Kidney epithelial cell (primary cell): ENCODE measurements at regions not wholly inside any gene's neighbourhood (a gene's known extent, or its start where the extent isn't known, plus 50 kb on each side); places are given as distances from the start of the nearest gene placed in this dataset.

Source experiments
- DNase-seq: peaks from one replicate; pipeline ENCODE4 v3.0.0-alpha.2; 2010; ENCODE audit warnings: low read depth
- H3K27me3 ChIP-seq: 2 replicates; pipeline ENCODE4 v1.6.0; 2011; ENCODE audit warnings: low read length; ENCODE audit not compliant: control insufficient read depth, insufficient read depth
- H3K36me3 ChIP-seq: 2 replicates; pipeline ENCODE4 v1.5.1; 2011; ENCODE audit warnings: low read length; ENCODE audit not compliant: control insufficient read depth, insufficient read depth
- H3K4me3 ChIP-seq: 2 replicates; pipeline ENCODE4 v1.5.1; 2011; ENCODE audit warnings: low read depth, mild to moderate bottlenecking, control low read depth, low read length
- TF ChIP-seq, protein P1 (sequence below): IDR thresholded peaks from 2 replicates; pipeline ENCODE4 v1.5.1; 2011; ENCODE audit warnings: mild to moderate bottlenecking, moderate library complexity, low read length, control low read depth, inconsistent platforms; ENCODE audit not compliant: insufficient read depth, poor library complexity, severe bottlenecking

DNA sequence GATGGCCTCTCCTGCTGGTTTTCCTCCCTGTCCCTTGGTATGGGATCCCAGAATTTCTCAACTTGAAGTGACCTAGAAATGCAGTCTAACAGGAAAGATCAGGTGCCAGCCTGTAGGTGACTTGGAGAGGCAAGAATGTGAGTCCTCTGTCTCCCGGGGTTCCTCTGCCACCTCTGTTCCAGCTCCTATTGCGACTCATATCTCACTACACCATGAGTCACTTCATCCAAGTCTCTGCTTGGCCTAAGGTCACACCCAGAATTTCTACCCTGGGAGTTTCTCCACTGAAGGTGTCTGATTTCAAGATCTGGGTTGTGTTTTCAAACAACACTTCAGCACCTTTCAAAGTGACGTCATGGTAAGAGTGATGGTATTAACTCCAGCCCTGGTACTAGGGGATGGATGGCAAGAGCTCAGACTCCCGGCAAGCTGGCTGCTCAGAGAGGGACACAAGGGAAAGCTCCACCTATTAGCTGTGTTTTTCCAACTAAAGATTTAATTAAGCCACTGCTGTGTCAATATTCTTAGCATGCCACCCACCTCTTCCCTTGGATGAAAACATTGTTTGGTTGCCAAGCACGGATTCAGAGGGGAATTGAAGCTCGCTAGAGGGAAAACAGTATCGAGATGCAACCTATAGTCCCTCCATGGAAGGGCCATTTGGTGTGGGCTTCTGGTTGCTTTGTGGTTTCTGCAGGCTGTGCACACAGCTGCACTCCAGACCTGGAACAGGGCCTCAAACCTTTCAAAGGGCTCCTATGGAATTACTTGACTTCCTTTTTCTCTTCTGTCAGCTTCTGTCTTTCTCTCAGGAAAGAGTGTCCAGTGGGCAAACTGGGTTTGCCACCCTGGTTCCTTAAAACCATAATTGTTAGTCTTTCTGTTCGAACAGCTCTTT is 205.7 kb downstream of the GAS1 start:
- H3K36me3 ChIP-seq, result no peaks in the 10 kb centered on the region
- no peak overlapping the region for H3K4me3 ChIP-seq
- peak; percentile 86 for DNase-seq
- no peaks in the 10 kb centered on the region for H3K27me3 ChIP-seq
- TF ChIP-seq, protein P1, sequence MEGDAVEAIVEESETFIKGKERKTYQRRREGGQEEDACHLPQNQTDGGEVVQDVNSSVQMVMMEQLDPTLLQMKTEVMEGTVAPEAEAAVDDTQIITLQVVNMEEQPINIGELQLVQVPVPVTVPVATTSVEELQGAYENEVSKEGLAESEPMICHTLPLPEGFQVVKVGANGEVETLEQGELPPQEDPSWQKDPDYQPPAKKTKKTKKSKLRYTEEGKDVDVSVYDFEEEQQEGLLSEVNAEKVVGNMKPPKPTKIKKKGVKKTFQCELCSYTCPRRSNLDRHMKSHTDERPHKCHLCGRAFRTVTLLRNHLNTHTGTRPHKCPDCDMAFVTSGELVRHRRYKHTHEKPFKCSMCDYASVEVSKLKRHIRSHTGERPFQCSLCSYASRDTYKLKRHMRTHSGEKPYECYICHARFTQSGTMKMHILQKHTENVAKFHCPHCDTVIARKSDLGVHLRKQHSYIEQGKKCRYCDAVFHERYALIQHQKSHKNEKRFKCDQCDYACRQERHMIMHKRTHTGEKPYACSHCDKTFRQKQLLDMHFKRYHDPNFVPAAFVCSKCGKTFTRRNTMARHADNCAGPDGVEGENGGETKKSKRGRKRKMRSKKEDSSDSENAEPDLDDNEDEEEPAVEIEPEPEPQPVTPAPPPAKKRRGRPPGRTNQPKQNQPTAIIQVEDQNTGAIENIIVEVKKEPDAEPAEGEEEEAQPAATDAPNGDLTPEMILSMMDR, result no peak

DNA sequence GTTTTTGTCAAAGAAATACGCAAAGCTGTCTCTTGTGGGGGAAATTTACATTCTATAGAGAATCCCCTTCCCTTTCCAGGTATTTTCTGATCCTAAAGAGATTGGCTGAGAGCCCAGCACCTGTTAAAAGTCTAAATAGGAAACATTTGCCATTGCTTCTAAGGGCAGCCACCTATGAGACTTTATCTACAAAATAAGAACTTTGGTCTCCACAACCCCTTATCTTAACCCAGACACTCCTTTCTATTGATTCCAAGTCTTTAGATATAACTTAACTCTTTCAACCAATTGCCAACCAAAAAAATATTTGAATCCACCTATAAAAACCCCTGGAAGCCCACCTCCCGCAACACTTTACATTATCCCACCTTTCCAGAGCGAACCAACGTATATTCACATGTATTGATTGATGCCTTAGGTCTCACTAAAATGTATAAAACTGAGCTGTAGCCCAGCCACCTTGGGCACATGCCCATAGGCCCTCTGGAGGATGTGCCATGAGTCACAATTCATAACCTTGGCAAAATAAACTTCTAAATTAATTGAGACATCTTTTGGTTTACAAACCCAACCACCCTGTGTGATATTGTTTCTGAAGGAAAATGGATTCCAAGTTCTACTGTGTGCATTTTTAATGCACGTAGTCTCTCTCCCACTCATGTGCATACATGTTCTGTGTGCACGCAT is 211.4 kb downstream of the GAS1 start:
- TF ChIP-seq, protein P1, result no peak
- Histone ChIP-seq H3K36me3 (no peaks in the 10 kb centered on the region), H3K4me3 (no peak overlapping the region), H3K27me3 (no peaks in the 10 kb centered on the region)
- DNase-seq, result no peak

GRCh38 chr9:86734771-86735170 is 212.5 kb downstream of the GAS1 start:
- Histone ChIP-seq H3K27me3 (no peaks in the 10 kb centered on the region), H3K36me3 (no peaks in the 10 kb centered on the region), H3K4me3 (no peak overlapping the region)
- no peak for DNase-seq
- TF ChIP-seq, protein P1, result no peak

DNA sequence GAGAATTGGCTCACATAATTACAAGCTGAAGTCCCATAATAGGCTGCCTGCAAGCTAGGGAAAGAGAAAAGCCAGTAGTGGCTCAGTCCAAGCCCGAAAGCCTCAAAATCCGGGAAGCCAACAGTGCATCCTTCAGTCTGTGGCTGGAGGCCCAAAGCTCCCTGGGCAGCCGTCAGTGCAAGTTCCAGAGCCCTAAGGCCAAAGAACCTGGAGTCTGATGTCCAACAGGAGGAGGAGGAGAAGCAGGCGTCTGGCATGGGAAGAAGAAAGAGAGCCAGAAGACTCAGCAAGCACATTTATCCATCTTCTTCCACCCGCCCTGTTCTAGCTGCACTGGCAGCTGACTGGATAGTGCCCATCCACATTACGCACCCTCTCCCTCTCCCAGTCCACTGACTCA is 213.4 kb downstream of the GAS1 start:
- H3K27me3 ChIP-seq, result no peaks in the 10 kb centered on the region
- TF ChIP-seq, protein P1, result no peak
- no peak for DNase-seq
- no peak overlapping the region for H3K4me3 ChIP-seq
- H3K36me3 ChIP-seq, result no peaks in the 10 kb centered on the region

GRCh38 chr9:86732514-86733171 is 214.7 kb downstream of the GAS1 start:
- peak; percentile 45 for DNase-seq
- H3K36me3 ChIP-seq, result no peaks in the 10 kb centered on the region
- H3K27me3 ChIP-seq, result no peaks in the 10 kb centered on the region
- TF ChIP-seq, protein P1, result no peak
- no peak overlapping the region for H3K4me3 ChIP-seq
